ENCODE measurements at regions not wholly inside any gene's neighbourhood (a gene's known extent, or its start where the extent isn't known, plus 50 kb on each side); places are given as distances from the start of the nearest gene placed in this dataset.
A peak's percentile ranks its signal among the peaks of the same experiment; 100 is the strongest.

GRCh38 chr16:85312642-85313525, 200.6 kb upstream of the CIBAR2 start (continued):
- TF ChIP-seq SALL1 (CRISPR knock-in tag; IDR thresholded peaks at IDR 0.05) = peak; percentile 72
- TF ChIP-seq AGO2 (optimal IDR thresholded peaks at IDR 0.05; ENCODE audit: low read depth, low read length) = peak; percentile 32
- no peak for TF ChIP-seq EP300 (IDR thresholded peaks at IDR 0.05; ENCODE audit: low read depth in 2 of 2, low read length in 2 of 2)
- TF ChIP-seq EP300 (CRISPR knock-in tag; IDR thresholded peaks at IDR 0.05; ENCODE audit: borderline replicate concordance) = no peak
- TF ChIP-seq PHF21A (CRISPR knock-in tag; IDR thresholded peaks at IDR 0.05) = peak; percentile 59; the same call in 1 of the 2 replicates
- TF ChIP-seq ZNF512 (CRISPR knock-in tag; IDR thresholded peaks at IDR 0.05) = 0 out of 2 replicates have a peak, but pooled peaks have one; percentile 17
- TF ChIP-seq ZNF788 (CRISPR knock-in tag; IDR thresholded peaks at IDR 0.05; ENCODE audit: borderline replicate concordance) = peak; percentile 78; the same call in 1 of the 2 replicates
- no peak for TF ChIP-seq MAZ (IDR thresholded peaks at IDR 0.05; ENCODE audit: borderline replicate concordance, low read depth, low read length)
- TF ChIP-seq MAZ (CRISPR knock-in tag; IDR thresholded peaks at IDR 0.05; ENCODE audit: low read depth) = peak; percentile 36; the same call in 1 of the 2 replicates
- TF ChIP-seq ZMYM3 (CRISPR knock-in tag; IDR thresholded peaks at IDR 0.05) = 0 out of 2 replicates have a peak, but pooled peaks have one; percentile 41
- TF ChIP-seq POLR2G (IDR thresholded peaks at IDR 0.05; ENCODE audit: low read depth, low read length) = peak; percentile 50; the same call in 1 of the 2 replicates
- no peak for TF ChIP-seq ZNF703 (CRISPR knock-in tag; IDR thresholded peaks at IDR 0.05; ENCODE audit: borderline replicate concordance)
- no peak for TF ChIP-seq BATF2 (CRISPR knock-in tag; IDR thresholded peaks at IDR 0.05)
- TF ChIP-seq PITX1 (CRISPR knock-in tag; IDR thresholded peaks at IDR 0.05) = peak; percentile 79
- TF ChIP-seq TFDP2 (CRISPR knock-in tag; IDR thresholded peaks at IDR 0.05) = peak; percentile 36; the same call in 1 of the 2 replicates
- no peak for TF ChIP-seq PHF5A (CRISPR knock-in tag; IDR thresholded peaks at IDR 0.05; ENCODE audit: low read depth, unreplicated experiment)
- TF ChIP-seq ZNF317 (CRISPR knock-in tag; IDR thresholded peaks at IDR 0.05) = peak; percentile 12; the same call in 1 of the 2 replicates
- TF ChIP-seq MED8 (CRISPR knock-in tag; IDR thresholded peaks at IDR 0.05; ENCODE audit: insufficient replicate concordance) = peak; percentile 15
- 0 out of 2 replicates have a peak, but pooled peaks have one; percentile 28 for TF ChIP-seq BCL6 (CRISPR knock-in tag; IDR thresholded peaks at IDR 0.05)
- TF ChIP-seq ZNF607 (CRISPR knock-in tag; IDR thresholded peaks at IDR 0.05; ENCODE audit: borderline replicate concordance) = no peak
- TF ChIP-seq MAX (IDR thresholded peaks at IDR 0.05) = peak; percentile 55; the same call in 1 of the 2 replicates
- TF ChIP-seq MXD1 (CRISPR knock-in tag; IDR thresholded peaks at IDR 0.05) = 0 out of 2 replicates have a peak, but pooled peaks have one; percentile 52
- TF ChIP-seq LCORL (IDR thresholded peaks at IDR 0.05) = no peak
- TF ChIP-seq LCORL (CRISPR knock-in tag; IDR thresholded peaks at IDR 0.05) = peak; percentile 76; the same call in 1 of the 2 replicates
- peak; percentile 69; the same call in 1 of the 2 replicates for TF ChIP-seq ZNF776 (CRISPR knock-in tag; IDR thresholded peaks at IDR 0.05)
- TF ChIP-seq RARA (CRISPR knock-in tag; IDR thresholded peaks at IDR 0.05) = peak; percentile 67; the same call in 1 of the 2 replicates
